HFFc6 (cell line): ENCODE measurements at regions not wholly inside any gene's neighbourhood (a gene's known extent, or its start where the extent isn't known, plus 50 kb on each side); places are given as distances from the start of the nearest gene placed in this dataset.

Experiments
- DNase-seq: peaks from one replicate; pipeline ENCODE4 v3.0.0-alpha.2; 2018
- H3K27ac Mint-ChIP-seq: 2 replicates; pipeline ENCODE4 v1.8.0; 2020; ENCODE audit warnings: mild to moderate bottlenecking, mixed read lengths
- H3K27me3 Mint-ChIP-seq: 2 replicates; pipeline ENCODE4 v1.8.0; 2021; ENCODE audit warnings: mild to moderate bottlenecking, moderate library complexity, mixed read lengths; ENCODE audit not compliant: insufficient read depth
- H3K36me3 Mint-ChIP-seq: 2 replicates; pipeline ENCODE4 v1.8.0; 2021; ENCODE audit warnings: low read depth, mixed read lengths
- H3K4me1 Mint-ChIP-seq: 2 replicates; pipeline ENCODE4 v1.8.0; 2020; ENCODE audit warnings: low read depth, mixed read lengths
- H3K4me3 Mint-ChIP-seq: 2 replicates; pipeline ENCODE4 v1.8.0; 2020; ENCODE audit warnings: mild to moderate bottlenecking, moderate library complexity, mixed read lengths
- H3K9me3 Mint-ChIP-seq: 2 replicates; pipeline ENCODE4 v1.8.0; 2020; ENCODE audit warnings: mild to moderate bottlenecking, mixed read lengths
- TF ChIP-seq, protein P1 (sequence below): fragments of 200-600 bp; sonication (generic); IDR thresholded peaks from 2 replicates; pipeline ENCODE4 v1.5.0; 2021; ENCODE audit warnings: antibody characterized with exemption, mild to moderate bottlenecking

GRCh38 chr11:10938231-10938630, 80.4 kb upstream of the ZBED5 start:
- H3K27ac Mint-ChIP-seq: no peak overlapping the region
- no peak overlapping the region for H3K4me3 Mint-ChIP-seq
- TF ChIP-seq, protein P1, sequence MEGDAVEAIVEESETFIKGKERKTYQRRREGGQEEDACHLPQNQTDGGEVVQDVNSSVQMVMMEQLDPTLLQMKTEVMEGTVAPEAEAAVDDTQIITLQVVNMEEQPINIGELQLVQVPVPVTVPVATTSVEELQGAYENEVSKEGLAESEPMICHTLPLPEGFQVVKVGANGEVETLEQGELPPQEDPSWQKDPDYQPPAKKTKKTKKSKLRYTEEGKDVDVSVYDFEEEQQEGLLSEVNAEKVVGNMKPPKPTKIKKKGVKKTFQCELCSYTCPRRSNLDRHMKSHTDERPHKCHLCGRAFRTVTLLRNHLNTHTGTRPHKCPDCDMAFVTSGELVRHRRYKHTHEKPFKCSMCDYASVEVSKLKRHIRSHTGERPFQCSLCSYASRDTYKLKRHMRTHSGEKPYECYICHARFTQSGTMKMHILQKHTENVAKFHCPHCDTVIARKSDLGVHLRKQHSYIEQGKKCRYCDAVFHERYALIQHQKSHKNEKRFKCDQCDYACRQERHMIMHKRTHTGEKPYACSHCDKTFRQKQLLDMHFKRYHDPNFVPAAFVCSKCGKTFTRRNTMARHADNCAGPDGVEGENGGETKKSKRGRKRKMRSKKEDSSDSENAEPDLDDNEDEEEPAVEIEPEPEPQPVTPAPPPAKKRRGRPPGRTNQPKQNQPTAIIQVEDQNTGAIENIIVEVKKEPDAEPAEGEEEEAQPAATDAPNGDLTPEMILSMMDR: no peak
- H3K9me3 Mint-ChIP-seq: no peaks in the 10 kb centered on the region
- peaks cover 19% of the 10 kb centered on the region for H3K4me1 Mint-ChIP-seq
- H3K27me3 Mint-ChIP-seq: peaks cover 14% of the 10 kb centered on the region
- no peaks in the 10 kb centered on the region for H3K36me3 Mint-ChIP-seq
- DNase-seq: no peak

DNA sequence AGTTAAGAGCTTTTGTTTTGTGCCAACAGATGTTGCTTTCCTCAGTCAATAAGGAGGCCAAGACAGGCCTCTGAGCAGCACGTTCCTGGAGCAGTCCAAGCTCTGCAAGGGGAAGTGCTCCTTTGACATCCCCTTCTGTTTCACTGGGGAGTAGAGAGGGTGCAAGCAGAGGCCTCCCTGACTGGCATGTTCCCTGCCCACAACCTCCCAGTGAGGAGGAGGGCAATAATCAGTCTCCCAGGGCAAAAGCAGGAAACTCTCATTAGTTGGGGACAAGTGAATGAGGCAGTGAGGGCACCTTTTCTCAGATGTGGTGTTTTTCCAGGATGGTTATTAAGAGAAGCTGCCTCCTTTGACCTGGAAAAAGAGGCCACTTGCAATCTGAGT, 79.5 kb upstream of the ZBED5 start:
- TF ChIP-seq, protein P1: no peak
- Mint-ChIP-seq H3K9me3 (no peaks in the 10 kb centered on the region), H3K4me3 (no peak overlapping the region), H3K27me3 (peaks cover 14% of the 10 kb centered on the region), H3K27ac (no peak overlapping the region), H3K36me3 (no peaks in the 10 kb centered on the region), H3K4me1 (peaks cover 17% of the 10 kb centered on the region)
- DNase-seq: no peak

GRCh38 chr11:10936626-10937384, 79.0 kb upstream of the ZBED5 start:
- H3K4me1 Mint-ChIP-seq: peaks cover 18% of the 10 kb centered on the region
- H3K36me3 Mint-ChIP-seq: no peaks in the 10 kb centered on the region
- no peak overlapping the region for H3K27ac Mint-ChIP-seq
- no peak overlapping the region for H3K4me3 Mint-ChIP-seq
- no peak for DNase-seq
- H3K27me3 Mint-ChIP-seq: peaks cover 14% of the 10 kb centered on the region
- no peaks in the 10 kb centered on the region for H3K9me3 Mint-ChIP-seq
- TF ChIP-seq, protein P1: no peak

- DNase-seq: no peak
- peaks cover 7% of the 10 kb centered on the region for H3K27me3 Mint-ChIP-seq
- no peaks in the 10 kb centered on the region for H3K9me3 Mint-ChIP-seq
- H3K27ac Mint-ChIP-seq: no peak overlapping the region
- H3K4me1 Mint-ChIP-seq: peaks cover 28% of the 10 kb centered on the region
- H3K36me3 Mint-ChIP-seq: no peaks in the 10 kb centered on the region
- TF ChIP-seq, protein P1: no peak
- H3K4me3 Mint-ChIP-seq: no peak overlapping the region
Observed at GRCh38 chr11:10935015-10935559, 77.2 kb upstream of the ZBED5 start.

- H3K4me1 Mint-ChIP-seq: peaks cover 30% of the 10 kb centered on the region
Observed at GRCh38 chr11:10934293-10934860, 76.5 kb upstream of the ZBED5 start.

More at GRCh38 chr11:10934293-10934860, 76.5 kb upstream of the ZBED5 start:
- TF ChIP-seq, protein P1: no peak
- H3K27me3 Mint-ChIP-seq: peaks cover 7% of the 10 kb centered on the region
- peak overlapping the region; percentile 44 for H3K27ac Mint-ChIP-seq
- DNase-seq: no peak
- peak overlapping the region; percentile 87 for H3K4me3 Mint-ChIP-seq
- H3K9me3 Mint-ChIP-seq: no peaks in the 10 kb centered on the region
- H3K36me3 Mint-ChIP-seq: no peaks in the 10 kb centered on the region
